Endothelial cell (in vitro differentiated cells): ENCODE measurements at regions not wholly inside any gene's neighbourhood (a gene's known extent, or its start where the extent isn't known, plus 50 kb on each side); places are given as distances from the start of the nearest gene placed in this dataset.

Experiments
- DNase-seq: peaks from one replicate; pipeline ENCODE4 v3.0.0; 2021; ENCODE audit warnings: low spot score
- H3K27ac Mint-ChIP-seq: one replicate; pipeline ENCODE4 v1.8.0; 2021; ENCODE audit warnings: mixed read lengths, inconsistent platforms; ENCODE audit not compliant: unreplicated experiment
- H3K27me3 Mint-ChIP-seq: one replicate; pipeline ENCODE4 v1.8.0; 2021; ENCODE audit warnings: mild to moderate bottlenecking, moderate library complexity, mixed read lengths, inconsistent platforms; ENCODE audit not compliant: unreplicated experiment
- H3K36me3 Mint-ChIP-seq: one replicate; pipeline ENCODE4 v1.8.0; 2021; ENCODE audit warnings: mild to moderate bottlenecking, low read depth, mixed read lengths, inconsistent platforms; ENCODE audit not compliant: unreplicated experiment
- H3K4me1 Mint-ChIP-seq: one replicate; pipeline ENCODE4 v1.8.0; 2021; ENCODE audit warnings: mild to moderate bottlenecking, mixed read lengths, inconsistent platforms; ENCODE audit not compliant: unreplicated experiment
- H3K4me3 Mint-ChIP-seq: one replicate; pipeline ENCODE4 v1.8.0; 2021; ENCODE audit warnings: mild to moderate bottlenecking, mixed read lengths, inconsistent platforms; ENCODE audit not compliant: unreplicated experiment
- H3K9me3 Mint-ChIP-seq: one replicate; pipeline ENCODE4 v1.8.0; 2021; ENCODE audit warnings: mixed read lengths, inconsistent platforms; ENCODE audit not compliant: unreplicated experiment
- TF ChIP-seq, protein P1 (sequence below): fragments of 200-600 bp; sonication (generic); IDR thresholded peaks from one replicate; pipeline ENCODE4 v1.5.0; 2021; ENCODE audit warnings: antibody characterized with exemption; ENCODE audit not compliant: unreplicated experiment

DNA sequence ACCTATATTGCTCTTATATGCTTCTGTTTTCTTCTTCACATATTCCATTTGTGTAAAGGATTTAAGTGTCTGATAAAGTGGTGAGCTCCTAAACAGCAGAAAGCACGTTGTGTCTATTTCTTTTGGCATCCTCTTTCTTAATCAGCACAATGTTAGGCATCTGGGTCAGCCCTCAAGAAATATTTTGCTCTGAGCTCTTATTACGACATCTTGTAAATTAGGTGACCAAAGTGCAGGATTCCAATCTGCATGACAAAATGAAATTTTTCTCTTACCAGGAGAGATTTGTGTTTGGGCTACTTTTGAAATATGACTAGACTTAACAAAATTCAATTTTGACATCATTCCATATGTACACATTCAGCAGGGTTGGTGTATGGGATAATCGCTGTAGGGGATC, 210.0 kb upstream of the IGFBP7 start:
- no peaks in the 10 kb centered on the region for H3K27me3 Mint-ChIP-seq
- no peak overlapping the region for H3K27ac Mint-ChIP-seq

DNA sequence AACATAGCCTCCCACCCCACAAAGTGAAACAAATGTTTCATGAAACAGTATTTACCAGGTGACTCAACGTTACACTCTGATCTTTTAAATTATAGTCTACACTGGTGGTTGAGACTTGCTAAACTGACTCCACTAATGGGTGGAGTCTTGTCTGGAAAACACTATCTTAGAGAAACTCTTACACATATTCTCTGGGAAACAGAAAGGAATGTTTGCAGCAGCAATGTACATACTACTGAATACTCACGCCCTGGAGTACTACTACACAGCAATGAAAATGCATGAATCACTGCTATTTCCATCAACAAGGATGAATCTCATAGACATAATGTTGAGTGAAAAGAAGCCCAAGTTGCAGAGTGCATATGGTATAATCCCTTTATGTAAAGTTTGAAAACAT, 208.5 kb upstream of the IGFBP7 start:
- H3K27me3 Mint-ChIP-seq = no peaks in the 10 kb centered on the region
- no peak overlapping the region for H3K4me3 Mint-ChIP-seq
- TF ChIP-seq, protein P1, sequence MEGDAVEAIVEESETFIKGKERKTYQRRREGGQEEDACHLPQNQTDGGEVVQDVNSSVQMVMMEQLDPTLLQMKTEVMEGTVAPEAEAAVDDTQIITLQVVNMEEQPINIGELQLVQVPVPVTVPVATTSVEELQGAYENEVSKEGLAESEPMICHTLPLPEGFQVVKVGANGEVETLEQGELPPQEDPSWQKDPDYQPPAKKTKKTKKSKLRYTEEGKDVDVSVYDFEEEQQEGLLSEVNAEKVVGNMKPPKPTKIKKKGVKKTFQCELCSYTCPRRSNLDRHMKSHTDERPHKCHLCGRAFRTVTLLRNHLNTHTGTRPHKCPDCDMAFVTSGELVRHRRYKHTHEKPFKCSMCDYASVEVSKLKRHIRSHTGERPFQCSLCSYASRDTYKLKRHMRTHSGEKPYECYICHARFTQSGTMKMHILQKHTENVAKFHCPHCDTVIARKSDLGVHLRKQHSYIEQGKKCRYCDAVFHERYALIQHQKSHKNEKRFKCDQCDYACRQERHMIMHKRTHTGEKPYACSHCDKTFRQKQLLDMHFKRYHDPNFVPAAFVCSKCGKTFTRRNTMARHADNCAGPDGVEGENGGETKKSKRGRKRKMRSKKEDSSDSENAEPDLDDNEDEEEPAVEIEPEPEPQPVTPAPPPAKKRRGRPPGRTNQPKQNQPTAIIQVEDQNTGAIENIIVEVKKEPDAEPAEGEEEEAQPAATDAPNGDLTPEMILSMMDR = no peak
- DNase-seq = no peak
- H3K27ac Mint-ChIP-seq = no peak overlapping the region
- H3K36me3 Mint-ChIP-seq = no peaks in the 10 kb centered on the region
- no peaks in the 10 kb centered on the region for H3K9me3 Mint-ChIP-seq
- H3K4me1 Mint-ChIP-seq = peaks cover 22% of the 10 kb centered on the region

More for the DNA sequence above, 210.0 kb upstream of the IGFBP7 start:
- H3K4me1 Mint-ChIP-seq = peaks cover 22% of the 10 kb centered on the region
- H3K4me3 Mint-ChIP-seq = no peak overlapping the region
- DNase-seq = no peak
- TF ChIP-seq, protein P1 = no peak
- no peaks in the 10 kb centered on the region for H3K9me3 Mint-ChIP-seq
- no peaks in the 10 kb centered on the region for H3K36me3 Mint-ChIP-seq

DNA sequence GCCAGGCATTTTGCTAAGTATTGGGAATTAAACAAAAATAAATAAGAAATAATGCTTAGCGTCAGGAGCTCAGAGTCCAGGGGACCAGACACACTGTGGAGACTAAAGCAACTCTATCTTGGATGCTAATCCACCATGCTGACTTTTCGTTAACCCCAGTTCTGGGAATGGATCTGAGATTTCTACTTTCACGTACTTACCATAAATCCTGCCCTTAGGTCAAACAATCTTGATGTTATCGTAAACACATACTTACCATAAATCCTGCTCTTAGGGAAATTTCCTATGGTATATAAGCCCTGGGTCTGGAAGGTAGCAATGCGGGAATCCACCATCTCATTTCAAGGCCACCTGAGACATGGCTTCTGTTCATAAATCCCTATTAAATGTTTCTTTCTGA, 204.5 kb upstream of the IGFBP7 start:
- no peaks in the 10 kb centered on the region for H3K9me3 Mint-ChIP-seq
- H3K36me3 Mint-ChIP-seq = no peaks in the 10 kb centered on the region
- H3K4me3 Mint-ChIP-seq = no peak overlapping the region
- peaks cover 5% of the 10 kb centered on the region for H3K4me1 Mint-ChIP-seq
- H3K27ac Mint-ChIP-seq = no peak overlapping the region
- TF ChIP-seq, protein P1 = no peak
- H3K27me3 Mint-ChIP-seq = no peaks in the 10 kb centered on the region
- DNase-seq = no peak

DNA sequence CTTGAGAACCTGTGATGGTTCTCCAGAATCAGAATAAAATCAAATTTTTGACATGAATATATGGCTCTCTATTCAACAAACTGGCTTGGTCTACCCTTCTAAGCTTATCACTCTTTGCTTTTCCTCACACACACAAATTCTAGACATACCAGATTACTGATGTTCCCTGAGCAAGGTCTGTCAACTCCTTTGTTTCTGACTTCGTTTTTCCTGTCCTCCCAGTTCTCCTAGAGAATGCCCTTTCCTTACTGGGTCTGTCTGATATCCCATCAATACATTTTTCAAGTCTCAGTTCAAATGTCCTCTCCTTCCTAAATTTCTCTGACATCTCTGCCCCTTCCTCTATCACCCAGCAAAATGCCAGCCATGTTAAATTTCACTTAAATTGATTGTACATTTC, 202.1 kb upstream of the IGFBP7 start:
- Mint-ChIP-seq H3K9me3 (no peaks in the 10 kb centered on the region), H3K27me3 (no peaks in the 10 kb centered on the region), H3K4me1 (peaks cover 5% of the 10 kb centered on the region), H3K4me3 (no peak overlapping the region), H3K27ac (no peak overlapping the region), H3K36me3 (no peaks in the 10 kb centered on the region)
- TF ChIP-seq, protein P1 = no peak
- no peak for DNase-seq

DNA sequence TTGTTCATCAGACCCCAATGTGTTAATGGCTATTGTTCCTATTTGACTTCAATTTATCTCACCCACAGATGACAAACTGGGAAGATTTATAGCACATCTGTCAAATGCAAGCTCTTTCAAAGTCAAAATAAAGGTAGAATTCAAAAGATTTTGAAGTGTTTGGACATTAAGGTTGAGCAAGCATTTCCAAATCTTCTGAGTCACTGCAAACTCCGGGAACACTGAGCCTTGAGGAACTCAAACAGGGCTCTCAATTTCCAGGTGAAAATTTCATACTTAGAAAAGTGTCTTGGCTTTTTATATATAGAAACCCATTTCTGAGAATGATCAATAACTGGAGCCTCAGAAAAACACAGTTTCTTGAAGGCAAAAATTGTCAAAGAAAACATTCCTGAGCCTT, 199.5 kb upstream of the IGFBP7 start:
- Mint-ChIP-seq H3K27me3 (no peaks in the 10 kb centered on the region), H3K9me3 (no peaks in the 10 kb centered on the region), H3K4me1 (peaks cover 5% of the 10 kb centered on the region), H3K36me3 (no peaks in the 10 kb centered on the region), H3K27ac (no peak overlapping the region), H3K4me3 (no peak overlapping the region)
- no peak for DNase-seq
- TF ChIP-seq, protein P1 = no peak
